ENCODE measurements at regions not wholly inside any gene's neighbourhood (a gene's known extent, or its start where the extent isn't known, plus 50 kb on each side); places are given as distances from the start of the nearest gene placed in this dataset.

DNA sequence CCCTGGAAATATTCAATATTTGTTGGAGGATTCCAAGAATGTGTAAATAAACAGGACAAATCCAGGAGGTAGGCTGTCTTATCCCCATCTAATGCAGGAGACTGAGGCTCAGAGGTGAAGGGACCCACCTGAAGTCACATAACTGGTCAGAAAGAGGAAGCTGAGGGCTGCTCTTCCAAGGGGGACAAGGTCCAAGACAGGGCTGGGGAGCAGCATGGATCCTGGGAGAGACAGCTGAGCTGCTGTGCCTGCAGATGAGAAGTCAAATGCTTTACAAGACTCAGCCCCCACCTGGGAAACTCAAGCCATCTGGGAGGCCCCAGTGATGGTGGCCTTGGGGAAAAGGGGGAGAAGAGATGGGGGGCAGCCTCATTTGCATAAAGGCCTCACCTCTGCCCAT, 224.4 kb downstream of the PTPRU start:
- no peak for TF ChIP-seq CTCF (IDR thresholded peaks at IDR 0.05)
- TF ChIP-seq EP300 (IDR thresholded peaks at IDR 0.05) = no peak
- TF ChIP-seq POLR2A (IDR thresholded peaks at IDR 0.05) = no peak
- TF ChIP-seq POLR2AphosphoS5 (IDR thresholded peaks at IDR 0.05) = no peak
- ATAC-seq (ENCODE audit: low FRiP score in 2 of 2) = no peak

GRCh38 chr1:29460041-29460610, 223.8 kb downstream of the PTPRU start:
- TF ChIP-seq POLR2AphosphoS5 (IDR thresholded peaks at IDR 0.05) = no peak
- ATAC-seq (ENCODE audit: low FRiP score in 2 of 2) = peak in 1 of 2 donors; percentile 38
- 50 to 56% methylated on average over 2 to 4 of the region's 4 CpGs for WGBS, 2 donors

More for the DNA sequence above, 224.4 kb downstream of the PTPRU start:
- no peak overlapping the region for H3K4me3 ChIP-seq
- no peaks in the 10 kb centered on the region for H3K36me3 ChIP-seq
- no peaks in the 10 kb centered on the region for H3K4me1 ChIP-seq
- H3K9me3 ChIP-seq = peaks cover 0 to 5% (median 2%) of the 10 kb centered on the region in 4 donors
- no peak for DNase-seq
- H3K27ac ChIP-seq = no peak overlapping the region
- H3K27me3 ChIP-seq = no peaks in the 10 kb centered on the region

GRCh38 chr1:29459620-29459945, 223.3 kb downstream of the PTPRU start:
- Histone ChIP-seq H3K27ac (no peak overlapping the region), H3K36me3 (no peaks in the 10 kb centered on the region), H3K27me3 (no peaks in the 10 kb centered on the region), H3K4me1 (no peaks in the 10 kb centered on the region), H3K4me3 (no peak overlapping the region), H3K9me3 (no peaks in the 10 kb centered on the region)
- TF ChIP-seq POLR2A (IDR thresholded peaks at IDR 0.05) = no peak
- no peak for TF ChIP-seq CTCF (IDR thresholded peaks at IDR 0.05)
- TF ChIP-seq EP300 (IDR thresholded peaks at IDR 0.05) = no peak
- TF ChIP-seq POLR2AphosphoS5 (IDR thresholded peaks at IDR 0.05) = no peak
- DNase-seq = peak in 1 of 2 donors; percentile 37
- ATAC-seq (ENCODE audit: low FRiP score in 2 of 2) = no peak
- 69 to 72% methylated on average over 6 of the region's 6 CpGs for WGBS, 2 donors

More at GRCh38 chr1:29460041-29460610, 223.8 kb downstream of the PTPRU start:
- Histone ChIP-seq H3K36me3 (no peaks in the 10 kb centered on the region), H3K27me3 (no peaks in the 10 kb centered on the region), H3K4me1 (no peaks in the 10 kb centered on the region), H3K27ac (no peak overlapping the region), H3K9me3 (peaks cover 0 to 4% (median 2%) of the 10 kb centered on the region in 4 donors), H3K4me3 (no peak overlapping the region)
- peak in 1 of 2 donors; percentile 44 for DNase-seq

- WGBS, 2 donors = 58 to 77% methylated on average over 6 to 8 of the region's 8 CpGs
- no peak for TF ChIP-seq EP300 (IDR thresholded peaks at IDR 0.05)
- DNase-seq = no peak
- no peaks in the 10 kb centered on the region for H3K27me3 ChIP-seq
- no peaks in the 10 kb centered on the region for H3K36me3 ChIP-seq
- no peaks in the 10 kb centered on the region for H3K4me1 ChIP-seq
- H3K4me3 ChIP-seq = no peak overlapping the region
- no peak for ATAC-seq (ENCODE audit: low FRiP score in 2 of 2)
- no peak overlapping the region for H3K27ac ChIP-seq
- no peaks in the 10 kb centered on the region for H3K9me3 ChIP-seq
Observed at GRCh38 chr1:29458737-29459619, 222.7 kb downstream of the PTPRU start.

DNA sequence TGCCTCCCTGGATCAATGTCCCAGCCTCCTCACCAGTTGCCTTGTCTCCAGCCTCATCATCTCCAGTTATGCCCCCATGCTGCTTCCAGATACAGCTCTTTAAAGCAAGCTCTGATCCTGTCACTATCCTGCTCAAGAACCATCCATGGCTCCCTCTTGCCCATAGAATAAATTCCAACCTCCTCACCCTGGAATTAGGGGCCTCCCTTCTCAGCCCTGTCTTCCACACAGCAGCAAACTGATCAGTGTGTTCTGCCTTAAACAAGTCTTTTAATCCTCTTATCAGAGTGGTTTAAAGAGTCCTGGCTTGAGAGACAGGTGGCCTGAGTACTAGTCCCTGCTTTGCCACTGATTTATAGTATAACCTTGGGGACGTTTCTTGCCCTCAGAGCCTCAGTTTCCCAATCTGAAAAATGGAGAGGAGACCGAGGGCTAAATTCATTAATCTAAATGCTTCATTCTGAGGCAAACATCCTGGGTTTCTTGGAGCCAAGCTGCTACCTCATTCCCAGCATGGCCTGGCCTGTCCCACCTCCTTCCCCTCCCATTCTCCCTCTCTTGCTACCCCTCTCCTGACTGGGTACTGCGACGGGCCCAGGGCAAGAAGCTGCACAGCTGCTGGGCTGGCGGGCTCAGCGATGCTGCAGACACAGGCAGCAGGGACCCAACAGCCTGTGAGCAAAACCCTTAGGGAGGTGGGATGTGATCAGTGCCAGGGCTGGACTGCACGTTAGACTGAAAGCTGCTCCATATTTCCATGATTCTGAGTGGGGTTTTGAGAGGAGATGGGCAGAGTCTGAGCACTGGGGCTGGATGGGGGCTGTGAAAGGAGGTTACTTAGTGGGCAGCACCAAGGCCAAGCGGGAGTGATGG, 221.4 kb downstream of the PTPRU start:
- no peak overlapping the region for H3K4me3 ChIP-seq
- no peaks in the 10 kb centered on the region for H3K9me3 ChIP-seq
- no peaks in the 10 kb centered on the region for H3K36me3 ChIP-seq
- ATAC-seq (ENCODE audit: low FRiP score in 2 of 2) = no peak
- H3K27me3 ChIP-seq = no peaks in the 10 kb centered on the region
- 62 to 77% methylated on average over 8 of the region's 8 CpGs for WGBS, 2 donors
- H3K4me1 ChIP-seq = no peaks in the 10 kb centered on the region
- TF ChIP-seq EP300 (IDR thresholded peaks at IDR 0.05) (no peak), POLR2A (IDR thresholded peaks at IDR 0.05) (no peak)
- peak in 1 of 2 donors; percentile 46 for DNase-seq
- no peak overlapping the region for H3K27ac ChIP-seq

All from upper lobe of left lung (tissue), 6 donors.